GM23248 (cell line): ENCODE measurements at regions not wholly inside any gene's neighbourhood (a gene's known extent, or its start where the extent isn't known, plus 50 kb on each side); places are given as distances from the start of the nearest gene placed in this dataset.

Experiments used
- DNase-seq: peaks from one replicate; pipeline ENCODE4 v3.0.0-alpha.2; 2015
- H2AFZ ChIP-seq: fragments of 200-600 bp; sonication (generic); 2 replicates; pipeline ENCODE4 v1.6.1; 2016; ENCODE audit warnings: antibody characterized with exemption
- H3F3A ChIP-seq: fragments of 200-600 bp; sonication (generic); 2 replicates; pipeline ENCODE4 v1.6.1; 2016; ENCODE audit warnings: mild to moderate bottlenecking, antibody characterized with exemption, mixed run types; ENCODE audit not compliant: insufficient read depth
- H3K27ac ChIP-seq: fragments of 200-600 bp; sonication (generic); 2 replicates; pipeline ENCODE4 v1.5.1; 2016; ENCODE audit warnings: mild to moderate bottlenecking
- H3K27me3 ChIP-seq: fragments of 200-600 bp; sonication (generic); replicated peaks from 2 replicates; pipeline ENCODE4 v1.6.1; 2016; ENCODE audit warnings: mild to moderate bottlenecking; ENCODE audit not compliant: insufficient read depth
- H3K36me3 ChIP-seq: fragments of 200-600 bp; sonication (generic); 2 replicates; pipeline ENCODE4 v1.6.1; 2016; ENCODE audit warnings: low read depth, mild to moderate bottlenecking
- H3K4me1 ChIP-seq: fragments of 200-600 bp; sonication (generic); 2 replicates; pipeline ENCODE4 v1.6.1; 2016; ENCODE audit warnings: mild to moderate bottlenecking; ENCODE audit not compliant: insufficient read depth
- H3K4me2 ChIP-seq: fragments of 200-600 bp; sonication (generic); one replicate; pipeline ENCODE4 v1.6.1; 2016; ENCODE audit warnings: mild to moderate bottlenecking; ENCODE audit not compliant: unreplicated experiment
- H3K4me3 ChIP-seq: fragments of 200-600 bp; sonication (generic); 2 replicates; pipeline ENCODE4 v1.5.1; 2016; ENCODE audit warnings: mild to moderate bottlenecking
- H3K79me2 ChIP-seq: fragments of 200-600 bp; sonication (generic); 2 replicates; pipeline ENCODE4 v1.6.1; 2016; ENCODE audit warnings: mild to moderate bottlenecking; ENCODE audit not compliant: insufficient read depth
- H3K9ac ChIP-seq: fragments of 200-600 bp; sonication (generic); 2 replicates; pipeline ENCODE4 v1.6.1; 2016; ENCODE audit warnings: mild to moderate bottlenecking
- H3K9me2 ChIP-seq: fragments of 200-600 bp; sonication (generic); 2 replicates; pipeline ENCODE4 v1.6.1; 2016; ENCODE audit warnings: mixed run types, mild to moderate bottlenecking, moderate library complexity; ENCODE audit not compliant: insufficient read depth
- H3K9me3 ChIP-seq: fragments of 200-600 bp; sonication (generic); one replicate; pipeline ENCODE4 v1.6.1; 2017; ENCODE audit warnings: low read depth
- H4K20me1 ChIP-seq: fragments of 200-600 bp; sonication (generic); 2 replicates; pipeline ENCODE4 v1.6.0; 2016; ENCODE audit not compliant: insufficient read depth
- EZH2 ChIP-seq: fragments of 200-600 bp; sonication (generic); IDR thresholded peaks from 2 replicates; pipeline ENCODE4 v1.6.1; 2018; ENCODE audit warnings: antibody characterized with exemption, mild to moderate bottlenecking; ENCODE audit not compliant: insufficient read depth, poor library complexity, severe bottlenecking
- EZH2phosphoT487 ChIP-seq: fragments of 200-600 bp; sonication (generic); IDR thresholded peaks from 2 replicates; pipeline ENCODE4 v1.6.1; 2018; ENCODE audit warnings: antibody characterized with exemption, moderate library complexity, mild to moderate bottlenecking, low read depth; ENCODE audit not compliant: insufficient read depth
- WGBS, 2 experiments: methylation state at CpG; one replicate each; pipeline ENCODE4 v1.1.6; 2015 to 2017; ENCODE audit warnings: low lambda C conversion rate in 2 of 2, low coverage in 1 of 2; ENCODE audit errors: missing lambda C conversion rate in 2 of 2; 5-methylcytosine and 5-hydroxymethylcytosine counted together
- in situ Hi-C: fragments of 300-500 bp; cut with MboI; formaldehyde crosslinking; loops from 2 replicates; pipeline ENCODE4 v1.15.0; 2020

DNA sequence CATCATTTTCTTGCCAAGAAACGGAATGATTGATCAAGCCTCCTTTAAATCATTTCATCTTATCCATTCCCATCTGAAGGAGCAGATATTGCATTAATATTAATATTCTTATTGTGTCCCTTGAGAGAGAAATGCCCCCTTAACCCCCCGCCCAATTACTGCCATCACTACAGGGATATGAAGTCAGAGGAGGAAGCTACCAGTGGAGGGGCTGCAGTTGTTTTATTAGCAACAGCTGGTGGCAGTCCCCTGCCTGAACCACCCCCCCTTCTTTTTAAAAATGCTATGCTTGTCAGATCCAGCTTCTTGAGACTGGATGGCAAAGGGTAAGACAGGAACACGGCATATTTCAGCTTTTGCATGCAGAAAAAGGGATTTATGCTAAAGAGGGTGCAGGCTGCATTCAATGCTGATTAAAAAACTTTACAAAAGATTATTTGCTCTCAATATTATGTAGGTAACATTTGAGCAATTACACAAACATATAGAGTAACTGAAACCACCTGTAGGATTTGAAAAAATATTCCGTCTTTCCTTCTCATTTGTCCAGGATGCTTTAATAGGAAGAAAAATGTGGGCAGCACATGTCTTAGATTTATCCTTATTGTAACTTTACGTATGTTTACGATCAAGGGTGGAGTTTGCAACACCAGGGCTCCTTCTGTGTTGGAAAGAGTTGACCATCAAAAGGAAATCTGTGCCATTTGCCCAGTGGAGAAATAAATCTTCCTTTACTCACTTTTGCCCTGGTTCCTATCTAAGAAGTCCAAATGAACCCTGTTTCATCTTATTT, 77.7 kb downstream of the ZBTB18 start:
- Histone ChIP-seq H3K4me1 (no peaks in the 10 kb centered on the region), H3K4me3 (no peak overlapping the region), H3F3A (no peaks in the 10 kb centered on the region), H4K20me1 (no peaks in the 10 kb centered on the region), H3K27ac (no peak overlapping the region), H3K9me3 (no peaks in the 10 kb centered on the region), H3K27me3 (peaks cover 34% of the 10 kb centered on the region), H3K36me3 (no peaks in the 10 kb centered on the region), H3K79me2 (no peaks in the 10 kb centered on the region), H3K4me2 (no peak overlapping the region), H2AFZ (no peak overlapping the region), H3K9me2 (no peaks in the 10 kb centered on the region), H3K9ac (no peak overlapping the region)
- WGBS, 2 experiments, result 9 to 12% methylated on average over 6 of the region's 6 CpGs
- in situ Hi-C loops, result no loop called here
- DNase-seq, result no peak
- TF ChIP-seq EZH2 (no peak), EZH2phosphoT487 (no peak)

GRCh38 chr1:244137276-244137675, 86.2 kb downstream of the ZBTB18 start:
- H3K79me2 ChIP-seq, result no peaks in the 10 kb centered on the region
- TF ChIP-seq EZH2phosphoT487, result no peak
- no peak for TF ChIP-seq EZH2
- H3K27me3 ChIP-seq, result no peaks in the 10 kb centered on the region; the same call in 1 of the 2 replicates
- in situ Hi-C loops, result no loop called here
- no peaks in the 10 kb centered on the region for H3K4me1 ChIP-seq
- H3K9me3 ChIP-seq, result no peaks in the 10 kb centered on the region
- H3F3A ChIP-seq, result no peaks in the 10 kb centered on the region
- DNase-seq, result no peak
- no peak overlapping the region for H3K4me3 ChIP-seq
- no peaks in the 10 kb centered on the region for H3K9me2 ChIP-seq
- no peak overlapping the region for H3K9ac ChIP-seq
- H2AFZ ChIP-seq, result no peak overlapping the region
- H3K27ac ChIP-seq, result no peak overlapping the region
- no peak overlapping the region for H3K4me2 ChIP-seq
- WGBS, 2 experiments, result 12 to 21% methylated on average over 2 of the region's 2 CpGs
- H4K20me1 ChIP-seq, result no peaks in the 10 kb centered on the region
- H3K36me3 ChIP-seq, result no peaks in the 10 kb centered on the region

DNA sequence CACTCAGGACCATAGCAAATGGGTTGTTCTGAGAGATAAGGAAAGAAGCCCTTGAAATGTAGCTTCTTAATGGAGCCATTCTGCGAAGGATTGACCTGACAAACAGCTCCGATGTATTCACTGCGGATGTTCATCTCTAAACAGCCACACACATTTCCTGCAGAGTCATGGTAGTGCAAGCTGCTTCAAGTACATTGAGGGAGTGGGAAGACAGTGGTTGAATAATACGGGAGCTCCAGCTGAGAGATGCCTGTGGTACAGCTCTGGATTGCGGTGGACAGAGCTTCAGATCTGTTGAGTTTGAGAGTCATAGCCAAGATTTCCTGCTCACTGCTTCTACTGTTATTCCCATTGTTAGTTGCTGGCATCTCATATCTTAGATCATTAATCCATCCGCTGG, 86.6 kb downstream of the ZBTB18 start:
- H3K9me2 ChIP-seq, result no peaks in the 10 kb centered on the region
- no peak overlapping the region for H3K4me2 ChIP-seq
- no peak overlapping the region for H3K27ac ChIP-seq
- no peaks in the 10 kb centered on the region for H3K36me3 ChIP-seq
- TF ChIP-seq EZH2, result no peak
- TF ChIP-seq EZH2phosphoT487, result no peak
- no peak overlapping the region for H2AFZ ChIP-seq
- H3F3A ChIP-seq, result no peaks in the 10 kb centered on the region
- H3K9ac ChIP-seq, result no peak overlapping the region
- no peak overlapping the region for H3K4me3 ChIP-seq
- H3K27me3 ChIP-seq, result no peaks in the 10 kb centered on the region; the same call in 1 of the 2 replicates
- DNase-seq, result peak; percentile 7
- H3K79me2 ChIP-seq, result no peaks in the 10 kb centered on the region
- H4K20me1 ChIP-seq, result no peaks in the 10 kb centered on the region
- 83 to 88% methylated on average over 6 of the region's 6 CpGs for WGBS, 2 experiments
- no peaks in the 10 kb centered on the region for H3K9me3 ChIP-seq
- in situ Hi-C loops, result no loop called here
- H3K4me1 ChIP-seq, result no peaks in the 10 kb centered on the region

- no peaks in the 10 kb centered on the region for H3K36me3 ChIP-seq
- H3K9me3 ChIP-seq, result no peaks in the 10 kb centered on the region
- no peak overlapping the region for H3K4me2 ChIP-seq
- DNase-seq, result no peak
- in situ Hi-C loops, result no loop called here
- H3K27me3 ChIP-seq, result no peaks in the 10 kb centered on the region; the same call in 1 of the 2 replicates
- H3F3A ChIP-seq, result no peaks in the 10 kb centered on the region
- 75 to 79% methylated on average over 7 of the region's 7 CpGs for WGBS, 2 experiments
- H3K9ac ChIP-seq, result no peak overlapping the region
- no peak overlapping the region for H2AFZ ChIP-seq
- H4K20me1 ChIP-seq, result no peaks in the 10 kb centered on the region
- no peak overlapping the region for H3K4me3 ChIP-seq
- no peak for TF ChIP-seq EZH2
- TF ChIP-seq EZH2phosphoT487, result no peak
- no peaks in the 10 kb centered on the region for H3K4me1 ChIP-seq
- H3K79me2 ChIP-seq, result no peaks in the 10 kb centered on the region
- H3K27ac ChIP-seq, result no peak overlapping the region
- H3K9me2 ChIP-seq, result no peaks in the 10 kb centered on the region
Observed at GRCh38 chr1:244138399-244138798, 87.3 kb downstream of the ZBTB18 start.
